ENCODE measurements at regions not wholly inside any gene's neighbourhood (a gene's known extent, or its start where the extent isn't known, plus 50 kb on each side); places are given as distances from the start of the nearest gene placed in this dataset.

- BruUV-seq (replicated peaks): no TSS peak
- H3K36me3 ChIP-seq (ENCODE audit: control insufficient read depth, insufficient read depth, low read length): no peaks in the 10 kb centered on the region
- no peak overlapping the region for H2BK20ac ChIP-seq (ENCODE audit: low read depth, low read length)
- no peak overlapping the region for H4K91ac ChIP-seq (ENCODE audit: insufficient read depth, low read depth, low read length)
- intact Hi-C loops (cut with micrococcal nuclease) (loop anchor here (10.0 kb wide), 2 partner anchors 152 to 448 kb away; partner anchors contain the start of gene FGF9), in situ Hi-C loops (cut with MboI; ENCODE audit: low sequenced_read_pairs) (no loop called here), dilution Hi-C loops (cut with HindIII; ENCODE audit: low sequenced_read_pairs, unreplicated experiment) (no loop called here)
- no CpG with 5 or more reads among the region's 3 CpGs for WGBS, 2 experiments (ENCODE audit: extremely low coverage in 2 of 2, insufficient read length in 1 of 2)
- no peak overlapping the region for H3K4me3 ChIP-seq (ENCODE audit: insufficient read depth, low read depth, low read length)
- H3K9me3 ChIP-seq (ENCODE audit: control insufficient read depth, insufficient read depth, low read length): no peaks in the 10 kb centered on the region
- H4K5ac ChIP-seq (ENCODE audit: low read depth, low read length): no peak overlapping the region
- no peak overlapping the region for H2AK5ac ChIP-seq (ENCODE audit: low read depth, low read length)
- H2AK9ac ChIP-seq (replicated peaks; ENCODE audit: low read depth, low read length, poor library complexity): no peak overlapping the region
- no peaks in the 10 kb centered on the region for H3K79me1 ChIP-seq (ENCODE audit: low read depth in 1 of 2, low read length in 2 of 2)
- no peak overlapping the region; the same call in 1 of the 2 replicates for H3K14ac ChIP-seq (replicated peaks; ENCODE audit: low read depth, low read length)
- no peak overlapping the region for H3K23ac ChIP-seq (ENCODE audit: low read depth, low read length)
- H3K27me3 ChIP-seq (ENCODE audit: control insufficient read depth, insufficient read depth, low read length): no peaks in the 10 kb centered on the region
- TF ChIP-seq NFE2L2 (IDR thresholded peaks at IDR 0.05; ENCODE audit: low read depth, low read length) (peak; percentile 51; the same call in 1 of the 2 replicates), FOS (IDR thresholded peaks at IDR 0.05; ENCODE audit: low read depth, low read length) (no peak), MXI1 (IDR thresholded peaks at IDR 0.05; ENCODE audit: borderline replicate concordance, low read depth, low read length) (no peak), RFX5 (IDR thresholded peaks at IDR 0.05; ENCODE audit: low read depth, low read length) (no peak)
- CTCF ChIA-PET: no interaction called here
- H2AFZ ChIP-seq (replicated peaks; ENCODE audit: low read length, poor library complexity): no peak overlapping the region
- no peak overlapping the region for H3K56ac ChIP-seq (ENCODE audit: extremely low read depth, insufficient read depth, low read length)
- peak overlapping the region; percentile 18; the same call in 1 of the 2 replicates for H3K4me2 ChIP-seq (ENCODE audit: low read depth, low read length)
- H3K9me1 ChIP-seq (ENCODE audit: insufficient read depth, low read length): no peaks in the 10 kb centered on the region
- H3K9ac ChIP-seq (ENCODE audit: low read depth, low read length): no peak overlapping the region
- DNase-seq (no peak), ATAC-seq (ENCODE audit: low read depth) (peak; percentile 65)
- H2BK5ac ChIP-seq (ENCODE audit: low read depth, low read length, poor library complexity, severe bottlenecking): no peak overlapping the region
- no peak overlapping the region for H3K4ac ChIP-seq (ENCODE audit: low read depth, low read length)
- no peak overlapping the region for H2BK120ac ChIP-seq (ENCODE audit: low read depth, low read length)
- no peaks in the 10 kb centered on the region for H4K20me1 ChIP-seq (ENCODE audit: insufficient read depth, low read length)
- peaks cover 2% of the 10 kb centered on the region; the same call in 1 of the 2 replicates for H3K4me1 ChIP-seq (ENCODE audit: control insufficient read depth, insufficient read depth, low read length)
- POLR2A ChIA-PET (ENCODE audit: unreplicated experiment): no interaction called here
- H2BK15ac ChIP-seq (ENCODE audit: low read depth, low read length): no peak overlapping the region
- no peak overlapping the region for H3K18ac ChIP-seq (ENCODE audit: low read depth, low read length)
- no peak overlapping the region for H4K8ac ChIP-seq (ENCODE audit: low read depth in 2 of 2, low read length in 2 of 2)
- no peak overlapping the region for H3K27ac ChIP-seq (ENCODE audit: insufficient read depth, low read length)
Measured at GRCh38 chr13:21826214-21827015, 155.5 kb downstream of the FGF9 start.
